ENCODE measurements at regions not wholly inside any gene's neighbourhood (a gene's known extent, or its start where the extent isn't known, plus 50 kb on each side); places are given as distances from the start of the nearest gene placed in this dataset.

DNA sequence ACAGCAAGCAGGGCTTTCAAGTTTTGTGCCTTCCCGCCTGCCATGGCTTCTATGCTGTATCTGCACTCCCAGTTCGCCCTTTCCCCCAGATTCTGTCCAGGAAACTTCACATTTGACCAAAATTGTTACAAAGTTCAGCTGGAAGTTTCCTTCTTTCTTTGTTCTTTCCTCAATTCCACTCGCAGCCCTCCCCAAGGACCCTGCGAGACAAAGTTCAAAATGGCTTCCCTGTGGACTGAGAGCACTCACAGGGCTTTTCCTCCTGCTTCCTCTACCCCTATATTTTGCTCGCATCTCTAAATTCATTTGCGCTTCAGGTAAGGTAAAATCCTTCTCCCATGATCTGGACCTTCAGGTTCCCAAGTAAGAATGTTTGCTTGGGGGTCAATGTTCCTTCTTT, 1348.4 kb upstream of the B3GALT2 start:
- TF ChIP-seq CTCF (conservative IDR thresholded peaks at IDR 0.05) (no peak), EZH2 (IDR thresholded peaks at IDR 0.05; ENCODE audit: low read depth) (no peak)

All from PC-9 (cell line).